GM19035 (cell line): ENCODE measurements at regions not wholly inside any gene's neighbourhood (a gene's known extent, or its start where the extent isn't known, plus 50 kb on each side); places are given as distances from the start of the nearest gene placed in this dataset.
A peak's percentile ranks its signal among the peaks of the same experiment; 100 is the strongest.

Experiments used
- ATAC-seq: cut with Tn5 transposase; IDR thresholded peaks from one replicate; pipeline ENCODE4 v1.9.1; 2021; ENCODE audit not compliant: unreplicated experiment

GRCh38 chr13:39965309-39965708 is 309.8 kb downstream of the COG6 start:
- no peak for ATAC-seq

- no peak for ATAC-seq
Observed at GRCh38 chr13:39967199-39967959, 311.9 kb downstream of the COG6 start.

GRCh38 chr13:39968646-39969475 is 313.4 kb downstream of the COG6 start:
- no peak for ATAC-seq

- ATAC-seq = no peak
Observed at GRCh38 chr13:39970177-39970846, 314.9 kb downstream of the COG6 start.

GRCh38 chr13:39971526-39971925 is 316.1 kb downstream of the COG6 start:
- ATAC-seq = no peak

GRCh38 chr13:39976481-39976880 is 321.0 kb downstream of the COG6 start:
- ATAC-seq = no peak

- ATAC-seq = no peak
Observed at GRCh38 chr13:39981056-39981455, 325.6 kb downstream of the COG6 start.

- ATAC-seq = no peak
Observed at GRCh38 chr13:39982745-39983144, 327.3 kb downstream of the COG6 start.

GRCh38 chr13:39985071-39985470 is 329.6 kb downstream of the COG6 start:
- no peak for ATAC-seq

- no peak for ATAC-seq
Observed at GRCh38 chr13:39988351-39988750, 332.9 kb downstream of the COG6 start.

- ATAC-seq = no peak
Observed at GRCh38 chr13:39998166-39998565, 342.7 kb downstream of the COG6 start.

- ATAC-seq = no peak
Observed at GRCh38 chr13:40002016-40002415, 346.6 kb downstream of the COG6 start.

GRCh38 chr13:40013554-40013953 is 358.1 kb downstream of the COG6 start:
- no peak for ATAC-seq

- ATAC-seq = no peak
Observed at GRCh38 chr13:40016953-40017660, 361.6 kb downstream of the COG6 start.

GRCh38 chr13:40017662-40018262 is 362.3 kb downstream of the COG6 start:
- ATAC-seq = no peak

GRCh38 chr13:40023595-40024203 is 368.2 kb downstream of the COG6 start:
- no peak for ATAC-seq

- no peak for ATAC-seq
Observed at GRCh38 chr13:40024204-40024966, 368.9 kb downstream of the COG6 start.

GRCh38 chr13:40024967-40025714 is 369.7 kb downstream of the COG6 start:
- no peak for ATAC-seq

GRCh38 chr13:40026174-40026585 is 370.7 kb downstream of the COG6 start:
- peak; percentile 95 for ATAC-seq
